KOPT-K1 (cell line): ENCODE measurements at regions not wholly inside any gene's neighbourhood (a gene's known extent, or its start where the extent isn't known, plus 50 kb on each side); places are given as distances from the start of the nearest gene placed in this dataset.
"Not testable (repeated sequence)": the region's sequence is repeated elsewhere in the genome, so short reads cannot be mapped to it uniquely, and the experiment has no call there.

Source experiments
- H3K27ac ChIP-seq: fragments of 200-600 bp; sonication (generic); 2 replicates; pipeline ENCODE4 v1.5.1; 2016; ENCODE audit warnings: antibody characterized with exemption, mild to moderate bottlenecking, low read depth, low read length; ENCODE audit not compliant: poor library complexity, severe bottlenecking
- H3K36me3 ChIP-seq: fragments of 200-600 bp; sonication (generic); 2 replicates; pipeline ENCODE4 v1.5.1; 2017; ENCODE audit warnings: antibody characterized with exemption, mild to moderate bottlenecking, low read length, moderate library complexity; ENCODE audit not compliant: insufficient read depth
- H3K9me3 ChIP-seq: fragments of 200-600 bp; sonication (generic); 2 replicates; pipeline ENCODE4 v1.5.1; 2017; ENCODE audit warnings: antibody characterized with exemption, low read length, mild to moderate bottlenecking; ENCODE audit not compliant: insufficient read depth, poor library complexity, severe bottlenecking

DNA sequence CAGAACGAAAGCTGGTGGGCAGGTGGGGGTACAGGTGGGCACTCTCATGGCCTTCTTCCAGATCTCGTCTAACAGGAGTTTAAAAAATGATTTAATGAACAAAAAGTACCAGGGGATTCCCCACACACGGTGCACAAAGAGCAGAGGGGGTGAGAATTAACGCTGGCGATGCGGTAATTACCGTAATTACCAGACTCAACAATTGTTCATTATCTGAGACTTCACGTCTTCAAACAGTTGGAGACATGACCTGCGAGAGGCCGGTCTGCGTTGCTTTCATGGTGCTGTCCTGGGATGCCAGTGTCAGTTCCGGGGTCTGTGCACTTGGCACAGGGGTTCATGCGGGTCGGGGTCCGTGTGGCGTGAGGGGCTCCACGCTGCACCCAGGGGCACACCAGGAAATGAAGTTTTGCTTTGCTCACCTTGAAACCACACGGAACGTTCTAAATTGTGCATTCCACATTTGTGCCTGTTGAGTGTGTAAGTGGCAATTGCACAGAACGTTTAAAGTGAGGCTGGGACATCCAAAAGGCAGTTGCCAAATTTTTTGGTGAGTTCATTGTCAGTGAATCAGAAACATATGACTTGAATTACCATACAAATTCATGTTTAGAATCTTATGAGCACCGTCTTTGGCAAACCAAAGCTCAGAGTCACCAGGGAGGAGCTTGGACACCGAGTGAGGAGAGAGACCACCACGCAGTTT is 256.4 kb upstream of the IRX1 start:
- no peak overlapping the region for H3K27ac ChIP-seq
- no peaks in the 10 kb centered on the region for H3K36me3 ChIP-seq
- H3K9me3 ChIP-seq = peaks cover 4% of the 10 kb centered on the region

DNA sequence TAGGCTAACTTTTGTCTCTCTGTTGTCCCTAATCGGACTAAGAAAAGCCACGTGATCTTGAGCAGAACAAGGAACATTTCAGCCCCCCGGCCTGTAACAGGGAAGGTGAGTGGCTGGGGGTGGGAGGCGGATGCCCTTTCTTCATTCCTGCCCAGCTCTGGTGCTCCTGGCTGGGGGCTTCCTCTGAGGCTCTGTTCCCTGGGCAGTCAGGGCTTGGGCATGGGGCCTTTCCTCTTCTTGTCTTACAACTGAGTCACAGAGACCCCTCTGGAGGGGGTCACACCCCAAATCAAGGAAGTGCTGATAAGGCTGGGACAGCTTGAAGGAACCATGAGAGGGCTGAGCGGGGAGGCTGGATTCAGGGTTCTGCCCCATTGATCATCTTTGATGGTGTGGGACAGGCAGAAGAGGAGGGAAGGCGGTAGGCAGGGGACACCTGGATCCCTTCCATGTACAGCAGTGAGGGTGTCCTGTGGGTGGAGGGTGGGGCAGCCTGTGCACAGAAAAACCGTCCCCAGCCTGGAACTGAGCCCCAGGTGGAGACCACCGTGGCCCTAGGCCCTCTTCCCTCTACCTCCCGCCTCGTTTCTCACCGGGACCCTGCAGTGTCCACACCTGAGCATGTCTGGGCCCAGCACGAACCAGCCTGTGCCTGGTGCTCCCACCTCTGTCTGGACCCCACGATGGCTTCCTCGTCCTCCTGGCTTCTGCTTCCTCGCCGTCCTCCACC is 257.7 kb upstream of the IRX1 start:
- H3K27ac ChIP-seq = no peak overlapping the region
- no peaks in the 10 kb centered on the region for H3K36me3 ChIP-seq
- H3K9me3 ChIP-seq = peaks cover 4% of the 10 kb centered on the region

DNA sequence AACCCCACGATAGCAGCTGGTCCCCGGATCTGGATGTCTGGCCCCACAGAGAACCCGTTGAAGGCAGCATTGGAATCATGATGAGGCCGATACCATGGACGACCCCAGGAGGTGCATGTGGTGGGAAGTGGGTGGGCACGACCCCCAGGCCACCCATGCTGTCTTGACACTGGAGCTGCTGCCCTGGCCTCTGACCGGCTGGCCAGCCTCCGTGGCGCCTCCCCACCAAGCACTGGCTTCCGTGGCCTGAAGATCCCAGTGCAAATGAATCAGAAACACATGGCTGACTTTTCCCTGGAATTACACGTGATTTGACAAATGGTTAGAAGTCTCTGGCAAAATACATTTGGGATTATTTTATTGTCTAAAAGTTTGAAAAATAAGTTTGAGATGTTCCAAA is 259.0 kb upstream of the IRX1 start:
- H3K9me3 ChIP-seq = no peaks in the 10 kb centered on the region
- H3K27ac ChIP-seq = no peak overlapping the region

GRCh38 chr5:3335301-3335700 is 260.3 kb upstream of the IRX1 start:
- no peak overlapping the region for H3K27ac ChIP-seq
- H3K9me3 ChIP-seq = no peaks in the 10 kb centered on the region
- no peaks in the 10 kb centered on the region for H3K36me3 ChIP-seq

More for the DNA sequence above, 259.0 kb upstream of the IRX1 start:
- H3K36me3 ChIP-seq = no peaks in the 10 kb centered on the region

- no peak overlapping the region for H3K27ac ChIP-seq
- H3K9me3 ChIP-seq = no peaks in the 10 kb centered on the region
- no peaks in the 10 kb centered on the region for H3K36me3 ChIP-seq
These were observed 261.8 kb upstream of the IRX1 start for GRCh38 chr5:3333836-3334235.

GRCh38 chr5:3333105-3333504 is 262.5 kb upstream of the IRX1 start:
- H3K36me3 ChIP-seq = no peaks in the 10 kb centered on the region
- no peaks in the 10 kb centered on the region for H3K9me3 ChIP-seq
- no peak overlapping the region for H3K27ac ChIP-seq

DNA sequence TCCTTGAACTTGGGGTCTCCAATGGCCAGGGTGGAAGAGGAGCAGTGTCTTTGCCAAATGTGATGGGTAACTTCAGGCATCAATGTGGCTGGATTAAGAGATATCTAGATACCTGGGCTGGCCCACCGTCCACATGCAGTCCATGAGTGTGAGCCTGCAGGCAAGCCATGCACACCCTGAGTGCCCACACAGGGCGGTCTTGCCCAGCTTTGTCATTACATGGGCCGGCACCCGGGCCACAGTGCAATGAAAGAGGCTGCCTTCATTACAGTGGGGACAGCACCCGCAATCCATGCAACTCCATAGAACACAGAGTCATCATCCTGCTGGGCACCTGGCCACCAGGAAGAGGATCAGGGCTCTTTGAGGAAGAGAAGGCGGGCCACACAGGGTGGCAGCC is 263.8 kb upstream of the IRX1 start:
- no peaks in the 10 kb centered on the region for H3K9me3 ChIP-seq
- no peaks in the 10 kb centered on the region for H3K36me3 ChIP-seq
- H3K27ac ChIP-seq = no peak overlapping the region

- Histone ChIP-seq H3K36me3 (no peaks in the 10 kb centered on the region), H3K27ac (no peak overlapping the region), H3K9me3 (no peaks in the 10 kb centered on the region)
These were observed 265.2 kb upstream of the IRX1 start for GRCh38 chr5:3330442-3330841.

DNA sequence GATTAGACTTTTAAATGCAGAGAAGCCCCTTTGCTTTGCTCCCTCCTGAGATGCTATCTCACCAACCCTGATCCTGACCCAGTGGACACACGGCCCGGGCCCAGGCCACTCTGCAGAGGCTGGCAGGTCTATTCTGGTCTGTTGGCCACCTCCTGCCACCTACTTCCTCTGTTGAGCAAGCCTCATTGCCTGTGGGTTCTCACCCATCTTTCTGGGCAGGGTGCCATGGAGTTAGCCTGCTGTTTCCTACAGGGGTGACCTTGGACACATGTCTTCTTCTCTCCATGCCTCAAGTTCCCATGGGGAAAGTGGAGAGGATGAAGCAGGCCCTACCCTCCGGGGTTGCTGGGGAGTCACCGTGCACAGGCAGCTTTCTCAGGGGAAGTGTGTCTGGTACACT is 266.2 kb upstream of the IRX1 start:
- Histone ChIP-seq H3K9me3 (no peaks in the 10 kb centered on the region), H3K27ac (no peak overlapping the region), H3K36me3 (no peaks in the 10 kb centered on the region)

DNA sequence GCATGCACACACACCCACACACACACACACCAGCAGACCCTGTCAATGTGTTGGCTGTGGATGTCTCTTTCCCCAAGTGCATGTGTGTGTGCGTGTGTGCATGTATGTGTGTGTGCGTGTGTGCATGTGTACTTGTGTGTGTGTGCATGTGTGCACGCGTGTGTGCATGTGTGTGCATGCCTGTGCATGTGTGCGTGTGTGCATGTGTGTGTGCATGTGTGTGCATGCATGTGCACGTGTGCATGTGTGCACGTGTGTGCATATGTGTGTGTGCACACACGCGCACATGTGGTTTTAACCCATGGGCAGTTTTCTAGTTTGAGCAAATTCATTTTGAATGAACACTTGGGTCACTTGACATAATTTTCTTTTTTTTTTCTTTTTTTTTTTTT is 268.8 kb upstream of the IRX1 start:
- Histone ChIP-seq H3K27ac (no peak overlapping the region), H3K9me3 (peaks cover 15% of the 10 kb centered on the region), H3K36me3 (no peaks in the 10 kb centered on the region)

DNA sequence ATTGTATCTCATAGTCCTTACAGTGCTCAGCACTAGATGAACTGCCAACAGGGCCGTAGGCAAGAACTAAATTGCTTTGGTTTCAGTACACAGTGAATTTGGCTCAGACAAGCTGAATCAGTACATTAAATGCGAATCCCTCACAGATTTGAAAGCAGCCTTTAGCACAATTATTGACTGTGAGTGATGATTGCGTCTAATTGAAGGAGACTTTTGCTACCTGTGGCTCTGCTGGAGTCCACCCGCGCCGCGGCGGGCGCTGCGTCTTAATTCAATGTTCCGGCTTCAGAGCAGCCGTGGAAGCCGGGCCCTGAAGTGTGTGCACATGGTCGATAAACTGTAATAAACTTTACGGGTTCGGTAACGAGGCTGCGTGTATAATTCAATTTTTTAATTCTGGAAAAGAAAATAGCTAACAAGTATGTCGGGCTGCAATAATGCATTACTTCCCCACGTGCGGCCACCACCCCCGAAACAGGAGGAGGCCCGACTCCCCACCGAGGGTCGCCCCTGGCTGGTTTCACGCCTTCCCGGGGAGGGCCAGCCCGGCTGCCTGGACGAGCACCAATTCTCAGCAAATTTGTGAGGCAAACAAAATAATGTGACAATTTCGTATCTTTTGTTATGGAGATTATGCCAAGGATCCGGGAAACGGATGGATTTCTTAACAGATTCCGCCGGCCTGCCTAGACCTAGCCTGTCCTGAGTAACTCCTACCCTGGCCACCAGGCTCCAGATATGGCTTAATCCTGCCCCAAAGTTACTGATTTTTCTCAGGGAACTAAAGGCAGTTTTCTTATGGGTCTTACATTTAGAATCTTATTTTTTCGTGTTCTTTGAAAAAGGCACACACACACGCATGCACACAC is 269.4 kb upstream of the IRX1 start:
- H3K9me3 ChIP-seq = peaks cover 15% of the 10 kb centered on the region
- H3K27ac ChIP-seq = no peak overlapping the region
- no peaks in the 10 kb centered on the region for H3K36me3 ChIP-seq

DNA sequence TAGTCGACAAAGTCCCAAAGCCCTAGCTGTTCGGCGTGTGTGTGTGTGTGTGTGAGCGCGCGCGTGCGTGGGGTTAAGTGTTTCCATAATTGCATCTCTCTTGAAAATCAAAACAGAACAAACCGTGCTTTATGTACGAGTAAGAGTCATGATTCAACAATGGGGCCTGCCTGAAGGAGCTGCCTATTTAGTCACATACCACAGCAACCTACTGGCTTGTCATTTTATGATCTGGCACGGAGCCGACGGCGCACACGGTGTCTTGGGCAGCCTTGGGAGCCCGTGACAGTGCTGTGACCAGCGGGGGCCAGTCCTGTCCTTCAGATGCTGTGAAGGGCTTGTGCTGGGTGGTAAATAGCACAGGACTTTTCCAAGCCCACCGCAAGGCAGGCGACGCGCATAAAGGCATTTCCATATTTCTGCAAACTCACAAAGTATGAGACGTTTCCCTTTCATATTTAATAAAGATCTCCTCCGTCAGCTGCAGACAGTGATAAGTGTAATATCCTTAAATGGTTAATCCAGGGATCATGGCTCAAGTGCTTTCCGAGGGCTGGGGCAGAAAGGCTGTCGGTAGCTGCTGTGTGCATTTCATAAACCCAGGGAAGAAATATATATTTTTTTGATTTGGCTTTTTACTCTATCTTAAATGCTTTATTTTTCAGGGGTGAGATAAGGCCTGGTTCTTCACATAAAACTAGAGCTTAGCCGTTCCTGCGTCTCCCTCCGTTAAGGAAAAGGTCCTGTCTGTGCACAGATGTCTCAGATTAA is 270.2 kb upstream of the IRX1 start:
- Histone ChIP-seq H3K9me3 (peaks cover 15% of the 10 kb centered on the region), H3K27ac (no peak overlapping the region), H3K36me3 (no peaks in the 10 kb centered on the region)

DNA sequence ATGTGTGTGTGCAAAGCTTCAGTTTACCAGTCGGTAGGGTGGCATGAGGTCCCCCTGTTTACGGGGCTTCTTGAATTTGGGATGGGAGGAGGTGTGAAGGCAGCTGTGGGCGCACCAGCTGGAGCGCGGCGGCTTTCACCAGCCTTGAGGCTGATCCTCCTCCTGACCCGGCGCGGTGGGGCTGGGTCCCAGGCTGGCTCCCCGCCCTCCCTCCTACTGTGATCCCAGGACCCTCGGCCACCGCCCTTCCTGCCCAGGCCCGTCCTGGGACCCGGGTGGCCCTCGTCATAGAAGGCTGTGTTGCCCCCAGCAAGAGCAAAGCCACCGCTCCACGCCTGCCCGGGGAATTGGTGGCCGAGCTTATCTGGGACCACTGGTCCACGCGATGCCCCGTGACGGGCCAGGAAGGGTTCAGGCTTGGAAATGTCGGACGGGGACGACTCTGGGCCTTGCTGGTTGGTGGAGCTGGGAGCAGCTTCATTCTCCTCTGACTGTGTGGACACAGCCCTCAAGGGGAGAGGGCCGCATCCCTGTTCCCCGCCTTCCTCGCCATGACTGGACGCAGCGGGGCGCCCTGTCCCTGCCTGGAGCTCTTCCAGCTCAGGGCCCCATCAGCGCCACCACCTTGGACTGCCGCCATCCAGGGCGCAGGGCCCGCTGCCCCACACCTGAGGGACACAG is 271.1 kb upstream of the IRX1 start:
- no peaks in the 10 kb centered on the region for H3K36me3 ChIP-seq
- peaks cover 15% of the 10 kb centered on the region for H3K9me3 ChIP-seq
- no peak overlapping the region for H3K27ac ChIP-seq

GRCh38 chr5:3323966-3324365 is 271.7 kb upstream of the IRX1 start:
- peaks cover 15% of the 10 kb centered on the region for H3K9me3 ChIP-seq
- not testable (repeated sequence) for H3K36me3 ChIP-seq, H3K27ac ChIP-seq
